ENCODE measurements at regions not wholly inside any gene's neighbourhood (a gene's known extent, or its start where the extent isn't known, plus 50 kb on each side); places are given as distances from the start of the nearest gene placed in this dataset.
A peak's percentile ranks its signal among the peaks of the same experiment; 100 is the strongest.
"Not testable (repeated sequence)": the region's sequence is repeated elsewhere in the genome, so short reads cannot be mapped to it uniquely, and the experiment has no call there.

DNA sequence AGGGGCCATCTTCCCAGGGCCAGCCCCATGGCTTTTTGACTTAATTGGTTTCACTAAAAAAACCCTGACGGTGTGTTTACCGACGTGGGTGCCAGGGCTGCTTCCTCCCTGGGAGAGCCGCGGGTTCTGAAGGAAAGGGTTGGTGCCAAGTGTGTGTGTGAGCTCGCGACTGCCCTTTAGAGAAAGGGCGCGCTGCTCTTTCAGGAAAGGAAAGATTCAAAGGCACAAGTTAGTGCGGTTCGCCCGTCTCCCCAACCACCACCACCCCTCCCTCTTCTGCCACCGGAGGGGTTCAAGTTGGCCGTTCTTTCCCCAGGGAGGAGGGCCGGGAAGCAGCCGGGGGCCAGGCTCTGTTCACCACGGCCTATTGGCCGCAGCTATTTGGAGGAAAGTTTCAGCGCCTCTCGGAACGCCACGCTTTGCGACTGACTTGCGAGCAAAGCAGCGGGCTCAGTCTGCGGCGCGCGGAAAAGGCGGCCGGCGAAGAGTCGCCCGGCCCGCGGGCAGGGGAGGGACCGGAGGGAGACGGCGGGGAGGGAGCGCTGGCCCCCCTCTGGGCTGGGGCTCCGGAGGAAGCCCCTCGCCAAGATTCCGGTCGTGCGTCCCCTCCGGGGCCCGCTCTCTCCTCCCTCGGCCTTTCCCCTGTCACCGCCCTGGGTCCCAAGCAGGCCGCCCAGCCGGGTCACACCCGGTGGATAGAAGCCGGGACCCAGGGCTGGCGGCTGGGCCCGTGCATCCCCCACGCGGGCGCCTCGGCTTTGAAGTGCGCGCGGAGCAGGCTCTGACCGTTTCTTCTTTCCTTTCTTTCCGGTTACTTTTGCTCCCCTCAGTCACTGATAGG is 165.9 kb upstream of the PPP1R3A start:
- DNase-seq (ENCODE audit: low read depth in 4 of 4, low spot score in 3 of 4): peak in 2 of 4 donors; percentile 12 to 44

DNA sequence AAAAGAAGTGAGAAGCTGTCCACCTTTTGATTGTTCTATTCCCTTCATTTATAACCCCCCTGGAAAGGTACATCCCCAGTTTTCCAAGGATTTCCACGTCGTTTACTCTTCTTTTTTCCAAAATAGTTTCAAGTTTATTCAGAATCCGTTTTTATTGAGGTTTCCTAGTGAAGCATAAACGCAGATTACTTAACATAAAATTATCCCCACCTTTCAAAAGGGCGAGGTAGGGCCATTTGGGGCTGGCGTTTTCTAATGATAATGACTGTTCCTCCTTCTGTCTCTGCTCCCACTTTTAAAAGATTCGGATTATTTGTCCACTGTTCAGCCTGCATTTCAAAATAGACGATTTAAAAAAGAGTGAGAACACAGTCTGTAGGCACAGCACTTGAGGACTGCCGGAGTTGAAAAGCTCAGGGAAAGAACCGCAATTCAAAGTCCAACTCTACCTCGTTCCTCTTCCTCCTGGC is 165.2 kb upstream of the PPP1R3A start:
- peak in 1 of 4 donors; percentile 5 for DNase-seq (ENCODE audit: low read depth in 4 of 4, low spot score in 3 of 4)

DNA sequence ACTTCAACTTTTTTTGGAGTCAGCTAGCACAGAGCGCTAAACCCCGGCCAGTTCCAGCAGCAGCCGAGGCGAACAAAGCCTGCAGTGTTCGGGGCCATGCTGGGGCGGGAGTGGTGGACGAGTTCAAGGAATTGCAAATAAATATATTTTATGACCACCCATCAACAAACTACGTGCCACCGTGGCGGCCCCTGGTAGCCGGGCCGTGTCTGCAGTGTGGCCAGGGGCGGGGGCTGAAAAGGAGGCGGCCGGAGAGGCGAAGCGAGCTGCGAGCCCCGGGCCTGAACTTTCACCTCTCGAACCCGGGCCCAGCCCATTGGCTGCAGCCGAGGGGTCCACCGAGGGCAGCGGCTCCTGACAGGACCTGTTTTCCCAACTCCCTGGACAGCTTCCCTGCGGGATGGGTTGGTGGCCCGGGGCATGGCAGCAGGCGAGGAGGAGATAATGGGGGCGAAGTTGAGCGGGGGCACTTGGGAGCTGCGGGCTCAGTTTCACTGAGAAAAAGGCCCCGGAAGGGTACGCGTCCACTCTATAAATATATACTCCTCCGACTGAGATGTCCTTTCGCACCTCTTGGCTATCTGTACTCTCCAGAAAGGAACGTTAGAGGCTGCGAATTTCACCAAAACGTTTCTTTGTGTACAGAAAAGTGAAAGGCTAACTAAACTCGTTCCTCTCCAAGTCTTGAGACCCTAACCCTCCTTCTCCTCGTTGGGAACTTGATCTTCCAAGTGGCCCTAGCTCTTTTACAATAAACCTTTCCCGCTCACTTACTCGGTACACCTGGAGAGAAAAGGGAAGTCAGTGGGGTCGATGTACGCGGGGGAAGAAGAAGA is 164.6 kb upstream of the PPP1R3A start:
- DNase-seq (ENCODE audit: low read depth in 4 of 4, low spot score in 3 of 4): peak in 2 of 4 donors; percentile 1 to 29

DNA sequence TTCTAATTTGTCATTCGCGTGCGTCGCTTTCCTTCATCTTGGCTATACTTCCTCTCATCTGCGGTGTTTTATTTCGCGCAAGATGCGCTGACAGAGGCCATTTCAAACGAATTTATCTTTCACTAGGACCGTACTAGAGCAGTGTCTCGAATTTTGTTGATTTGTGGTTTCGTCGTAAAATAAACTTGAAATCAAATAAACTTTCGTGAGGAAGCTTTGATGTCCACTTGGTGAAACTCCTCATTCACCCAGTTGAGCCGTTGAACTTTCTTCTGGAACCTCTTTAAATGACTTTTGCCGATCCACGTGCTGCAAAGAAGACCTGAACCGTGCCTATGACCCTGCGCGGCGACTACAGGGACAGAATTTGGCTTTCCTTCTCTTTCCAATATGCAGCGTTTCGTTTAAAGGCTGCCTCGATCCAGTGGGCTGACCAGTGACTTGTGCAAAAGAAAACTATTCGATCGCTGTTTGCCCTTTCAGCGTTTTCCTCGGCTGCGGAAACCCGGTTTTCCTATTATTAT is 163.9 kb upstream of the PPP1R3A start:
- DNase-seq (ENCODE audit: low read depth in 4 of 4, low spot score in 3 of 4): peak in 2 of 4 donors; percentile 18 to 39

DNA sequence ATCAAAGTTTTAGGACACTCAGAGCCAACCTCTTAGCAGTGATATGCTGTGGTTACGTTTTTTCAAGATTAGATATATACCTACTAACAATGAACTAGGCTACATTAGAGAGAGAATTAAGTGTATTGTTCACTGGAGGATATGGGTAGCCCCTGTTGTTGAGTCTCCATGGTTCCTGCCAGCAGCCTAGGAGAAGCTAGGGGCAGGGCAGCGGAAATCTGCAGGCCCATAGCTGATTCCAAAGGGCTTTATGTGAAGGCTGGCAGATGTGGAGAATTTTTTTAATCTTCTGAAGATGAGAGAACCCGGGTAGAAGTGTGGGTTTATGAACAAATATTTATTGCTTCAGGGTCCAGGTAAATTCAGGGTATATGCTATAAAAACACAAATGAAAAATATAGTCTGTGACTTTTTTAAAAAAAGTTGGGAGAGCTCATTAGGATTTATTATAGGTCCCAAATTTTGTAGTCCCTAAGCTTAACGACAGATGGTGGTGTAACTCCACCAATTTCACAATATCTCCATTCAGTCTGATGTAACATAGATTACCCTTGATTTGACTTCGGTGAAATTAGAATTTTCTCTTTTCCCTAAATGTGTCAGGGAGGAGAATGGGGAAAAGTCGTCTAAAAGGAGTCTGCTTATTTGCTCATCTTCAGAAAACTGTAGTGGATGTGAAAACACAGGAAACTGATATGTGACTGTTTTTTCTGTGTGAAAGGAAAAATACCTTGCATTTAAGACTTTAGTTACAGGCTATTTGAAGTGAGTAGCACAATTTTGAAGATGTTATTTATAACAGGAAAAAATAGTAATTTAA is 163.0 kb upstream of the PPP1R3A start:
- DNase-seq (ENCODE audit: low read depth in 4 of 4, low spot score in 3 of 4): peak in 3 of 4 donors; percentile 43 to 47 (median 46)

DNA sequence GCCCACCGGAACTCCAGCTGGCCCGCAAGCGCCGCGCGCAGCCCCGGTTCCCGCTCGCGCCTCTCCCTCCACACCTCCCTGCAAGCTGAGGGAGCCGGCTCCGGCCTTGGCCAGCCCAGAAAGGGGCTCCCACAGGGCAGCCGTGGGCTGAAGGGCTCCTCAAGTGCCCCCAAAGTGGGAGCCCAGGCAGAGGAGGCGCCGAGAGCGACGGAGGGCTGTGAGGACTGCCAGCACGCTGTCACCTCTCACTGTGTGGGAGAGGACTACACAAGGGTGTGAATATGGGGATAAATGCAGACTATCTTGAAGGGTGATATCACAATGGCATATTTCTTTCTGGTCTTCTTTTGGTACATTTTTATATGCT is 158.3 kb upstream of the PPP1R3A start:
- DNase-seq (ENCODE audit: low read depth in 4 of 4, low spot score in 3 of 4): not testable (repeated sequence)

DNA sequence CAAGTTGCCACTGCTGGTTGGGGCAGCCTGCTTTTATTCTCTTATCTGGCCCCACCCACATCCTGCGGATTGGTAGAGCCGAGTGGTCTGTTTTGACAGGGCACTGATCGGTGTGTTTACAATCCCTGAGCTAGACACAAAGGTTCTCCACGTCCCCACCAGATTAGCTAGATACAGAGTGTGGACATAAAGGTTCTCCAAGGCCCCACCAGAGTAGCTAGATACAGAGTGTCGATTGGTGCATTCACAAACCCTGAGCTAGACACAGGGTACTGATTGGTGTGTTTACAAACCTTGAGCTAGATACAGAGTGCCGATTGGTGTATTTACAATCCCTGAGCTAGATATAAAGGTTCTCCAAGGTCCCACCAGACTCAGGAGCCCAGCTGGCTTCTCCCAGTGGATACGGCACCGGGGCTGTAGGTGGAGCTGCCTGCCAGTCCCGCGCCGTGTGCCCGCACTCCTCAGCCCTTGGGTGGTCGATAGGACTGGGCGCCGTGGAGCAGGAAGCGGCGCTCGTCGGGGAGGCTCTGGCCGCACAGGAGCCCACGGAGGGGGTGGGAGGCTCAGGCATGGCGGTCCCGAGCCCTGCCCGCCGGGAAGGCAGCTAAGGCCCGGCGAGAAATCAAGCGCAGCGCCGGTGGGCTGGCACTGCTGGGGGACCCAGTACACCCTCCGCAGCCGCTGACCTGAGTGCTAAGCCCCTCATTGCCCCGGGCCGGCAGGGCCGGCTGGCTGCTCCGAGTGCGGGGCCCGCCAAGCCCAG is 157.8 kb upstream of the PPP1R3A start:
- not testable (repeated sequence) for DNase-seq (ENCODE audit: low read depth in 4 of 4, low spot score in 3 of 4)

DNA sequence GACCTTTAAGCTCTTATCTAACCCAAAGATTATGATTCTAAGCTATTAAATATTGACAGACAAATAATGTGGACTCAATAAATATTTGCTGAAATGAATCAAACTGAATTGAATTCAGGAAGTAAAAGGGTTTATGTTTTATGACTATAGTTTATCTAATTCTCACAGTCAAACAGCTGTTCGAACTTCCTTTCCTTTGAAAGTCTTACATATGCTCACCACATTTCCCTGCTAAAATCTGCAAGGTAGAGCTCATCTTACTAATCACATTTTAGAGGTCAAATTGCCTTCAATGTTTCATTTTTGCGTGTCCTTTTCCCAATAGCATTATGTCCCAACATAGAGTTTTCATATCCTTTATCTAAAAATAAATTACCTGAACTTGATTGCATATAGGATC is 154.9 kb upstream of the PPP1R3A start:
- DNase-seq (ENCODE audit: low read depth in 4 of 4, low spot score in 3 of 4): no peak

DNA sequence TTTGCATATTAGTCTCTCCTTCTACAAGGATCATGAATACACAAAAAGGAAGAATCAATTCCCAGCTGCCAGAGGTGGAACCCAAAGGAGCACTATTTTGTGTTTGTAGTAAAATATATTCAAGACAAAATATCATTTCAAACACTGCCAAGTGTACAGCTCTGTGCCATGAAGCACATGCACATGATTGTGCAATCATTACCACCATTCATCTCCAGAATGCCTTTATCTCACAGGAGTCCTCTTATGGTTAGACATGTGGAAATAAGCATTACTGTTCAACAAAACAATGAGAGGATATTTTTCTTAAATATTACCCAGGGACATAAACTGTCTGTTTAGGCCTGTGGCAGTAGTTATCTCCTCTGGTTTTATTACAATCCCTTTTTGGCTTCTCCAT is 151.4 kb upstream of the PPP1R3A start:
- DNase-seq (ENCODE audit: low read depth in 4 of 4, low spot score in 3 of 4): no peak

DNA sequence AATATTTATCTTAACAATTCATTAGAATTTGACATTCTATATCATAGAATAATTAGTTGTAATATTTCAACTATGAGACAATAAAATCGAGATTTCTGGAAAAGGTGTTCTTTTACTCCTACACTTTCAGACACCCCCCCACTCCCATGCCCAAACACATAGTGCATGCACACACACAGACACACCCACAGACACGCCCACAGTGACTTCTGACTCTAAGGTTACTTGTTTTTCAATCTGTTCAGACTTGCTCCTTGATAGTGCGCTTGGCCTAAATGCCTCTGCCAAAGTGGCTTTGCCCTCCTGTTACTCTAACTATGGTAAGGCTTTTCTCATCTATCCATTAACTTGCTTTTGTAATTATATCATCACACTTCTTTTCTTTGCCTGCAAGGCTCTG is 144.0 kb upstream of the PPP1R3A start:
- DNase-seq (ENCODE audit: low read depth in 4 of 4, low spot score in 3 of 4): no peak

DNA sequence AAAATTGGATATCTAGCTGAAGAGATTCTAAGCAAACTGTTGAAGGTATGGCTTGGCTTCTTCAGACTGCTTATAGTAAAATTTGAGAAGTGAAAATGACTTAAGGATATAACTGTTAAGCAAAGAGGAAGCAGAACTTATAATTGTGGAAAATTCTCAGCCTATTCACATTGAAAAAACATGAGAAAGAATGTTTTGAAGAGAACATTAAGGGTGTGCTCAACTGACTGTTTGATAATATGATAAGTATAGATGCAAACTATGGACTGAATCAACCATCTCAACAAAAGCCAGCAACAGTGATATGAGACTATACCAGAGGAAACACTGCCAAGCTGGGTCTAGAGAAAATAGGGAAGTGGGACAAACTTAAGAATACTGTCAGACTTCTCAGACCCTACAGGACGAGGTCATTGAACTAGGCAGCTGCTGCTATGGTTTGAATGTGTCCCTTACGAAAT is 133.1 kb upstream of the PPP1R3A start:
- DNase-seq (ENCODE audit: low read depth in 4 of 4, low spot score in 3 of 4): no peak

DNA sequence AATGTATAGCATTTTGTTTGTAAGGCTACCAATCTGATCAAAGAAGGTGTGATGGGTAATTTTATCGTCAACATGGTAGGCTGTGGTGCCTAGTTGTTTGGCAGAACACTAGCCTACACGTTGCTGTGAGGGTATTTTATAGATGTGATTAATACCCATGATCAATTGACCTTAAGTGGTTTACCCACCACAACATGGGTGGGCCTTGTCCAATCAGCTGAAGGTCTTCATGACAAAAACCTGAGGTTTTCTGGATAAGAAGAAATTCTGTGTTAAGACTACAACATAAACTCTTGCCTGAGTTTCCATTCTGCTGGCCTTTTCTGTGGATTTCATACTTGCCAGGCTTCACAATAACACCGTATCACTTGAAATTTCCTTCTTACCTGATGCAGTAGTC is 131.8 kb upstream of the PPP1R3A start:
- no peak for DNase-seq (ENCODE audit: low read depth in 4 of 4, low spot score in 3 of 4)

DNA sequence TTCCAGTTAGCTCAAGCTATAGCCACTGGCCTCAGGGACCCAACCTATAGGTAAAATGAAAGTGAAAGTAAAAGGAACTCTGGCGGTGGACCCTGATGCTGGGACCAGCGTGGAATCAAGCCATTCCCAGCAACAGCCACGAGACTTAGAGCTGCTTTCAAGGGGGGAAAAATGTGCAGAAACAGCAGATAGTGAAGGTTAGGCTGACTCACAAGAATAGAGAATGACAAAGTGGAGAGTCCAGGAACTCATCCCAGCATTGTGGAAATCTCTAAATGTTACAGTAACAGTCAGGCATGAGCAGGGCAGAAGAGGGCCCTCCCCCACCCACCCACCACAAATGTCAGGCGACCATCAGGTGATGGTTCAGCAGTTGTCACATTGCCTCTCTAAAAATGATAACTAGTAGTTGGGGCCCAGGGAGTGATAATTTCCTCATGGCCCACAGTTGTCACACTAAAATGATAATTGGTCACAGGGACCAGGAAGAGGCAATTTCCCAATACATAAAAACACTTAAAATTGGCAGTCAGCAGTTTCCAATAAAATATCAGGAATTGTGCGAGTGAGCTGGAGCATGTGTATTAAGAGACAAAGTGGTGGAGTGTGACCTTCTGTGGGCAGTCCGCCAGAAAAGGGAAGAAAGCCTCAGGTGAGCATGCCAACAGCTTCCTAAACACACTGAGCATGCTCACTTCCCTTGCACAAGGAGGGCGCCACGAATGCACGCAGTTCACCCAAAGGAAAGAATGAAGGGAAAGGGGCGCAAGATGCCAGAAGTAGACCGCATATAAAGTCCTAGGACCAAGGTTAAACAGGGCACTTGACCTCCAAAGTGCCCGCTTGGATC is 129.8 kb upstream of the PPP1R3A start:
- no peak for DNase-seq (ENCODE audit: low read depth in 4 of 4, low spot score in 3 of 4)

DNA sequence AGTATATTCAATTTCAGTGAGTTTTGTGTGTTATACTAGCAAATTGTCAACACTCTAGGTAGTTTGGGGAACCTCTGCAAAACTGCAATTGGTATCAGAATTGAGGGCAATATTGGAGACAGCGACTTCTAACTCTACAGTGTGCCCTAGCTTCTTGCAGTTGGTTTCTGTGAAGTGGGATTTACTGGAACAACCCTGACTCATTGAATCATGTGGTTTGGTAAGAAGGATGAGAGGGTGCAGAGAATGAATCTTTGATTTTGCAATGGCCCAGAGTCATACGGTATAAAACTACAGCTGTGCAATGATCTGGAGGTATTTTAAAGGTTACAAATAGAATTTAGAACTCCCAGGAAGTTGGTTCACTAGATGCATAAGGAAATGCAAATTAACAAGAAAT is 129.1 kb upstream of the PPP1R3A start:
- no peak for DNase-seq (ENCODE audit: low read depth in 4 of 4, low spot score in 3 of 4)

DNA sequence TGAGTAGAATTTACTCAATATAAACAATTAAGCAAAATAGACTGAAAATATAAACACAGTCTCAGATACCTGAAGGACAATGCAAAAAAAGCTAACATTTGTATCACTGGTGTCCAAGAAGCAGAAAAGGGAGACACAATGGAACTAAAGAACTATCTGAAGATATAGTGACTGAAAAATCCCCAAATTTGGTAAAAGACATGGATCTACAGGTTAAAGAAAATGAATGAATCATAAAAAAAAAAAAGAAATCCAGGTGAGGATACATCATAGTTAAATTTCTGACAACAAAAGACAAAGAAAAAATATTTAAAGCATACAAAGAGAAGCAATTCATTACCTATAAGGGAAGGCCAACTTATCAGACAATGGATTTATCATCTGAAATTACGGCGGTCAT is 114.7 kb upstream of the PPP1R3A start:
- DNase-seq (ENCODE audit: low read depth in 4 of 4, low spot score in 3 of 4): no peak

DNA sequence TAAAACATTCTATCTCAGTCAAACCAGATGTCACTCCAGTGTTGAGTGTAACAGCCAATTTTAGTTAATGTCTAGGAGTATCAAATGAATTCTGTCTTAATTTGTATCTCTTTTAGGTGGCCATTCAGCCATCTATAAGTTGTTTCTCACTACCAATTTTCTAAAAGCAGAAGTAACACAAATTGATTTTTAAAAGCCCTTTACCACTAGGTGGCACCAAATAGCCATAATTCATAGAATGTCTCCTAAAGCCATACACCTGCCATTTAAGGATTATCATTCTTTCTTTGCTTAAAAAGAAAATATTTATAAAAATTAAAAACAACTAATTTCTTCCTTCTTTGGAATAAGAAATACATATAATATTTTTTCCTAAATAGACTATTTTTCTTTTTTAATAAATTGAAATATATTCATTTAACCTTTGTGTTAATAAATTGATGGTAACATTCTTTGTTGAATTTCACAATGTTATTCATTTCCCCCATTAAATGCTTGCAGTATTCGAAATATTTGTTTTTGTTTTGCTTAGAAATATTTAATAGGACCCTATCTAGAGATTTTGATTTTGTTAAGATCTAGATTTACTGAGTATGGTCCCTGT is 107.8 kb upstream of the PPP1R3A start:
- peak; percentile 34 to 44 (median 38) for DNase-seq (ENCODE audit: low read depth in 4 of 4, low spot score in 3 of 4)

DNA sequence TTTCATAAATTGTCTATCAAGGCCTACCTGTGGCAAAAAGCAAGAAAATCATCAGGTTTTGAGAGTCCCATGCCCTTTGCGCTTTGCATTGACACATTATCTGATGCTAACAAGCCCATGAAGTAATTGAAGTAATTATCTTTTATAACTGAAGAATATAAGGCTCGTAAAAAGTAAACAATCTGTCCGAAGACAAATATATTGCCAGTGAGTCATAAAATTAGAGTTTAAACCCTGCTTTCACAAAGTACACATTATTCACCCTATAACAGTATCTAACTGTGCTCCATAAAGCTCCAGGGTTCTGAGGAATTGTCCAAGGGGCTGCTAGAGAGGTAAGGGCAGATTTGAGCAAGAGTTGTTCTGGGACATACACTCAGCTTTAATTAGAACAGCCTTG is 102.3 kb upstream of the PPP1R3A start:
- no peak for DNase-seq (ENCODE audit: low read depth in 4 of 4, low spot score in 3 of 4)

DNA sequence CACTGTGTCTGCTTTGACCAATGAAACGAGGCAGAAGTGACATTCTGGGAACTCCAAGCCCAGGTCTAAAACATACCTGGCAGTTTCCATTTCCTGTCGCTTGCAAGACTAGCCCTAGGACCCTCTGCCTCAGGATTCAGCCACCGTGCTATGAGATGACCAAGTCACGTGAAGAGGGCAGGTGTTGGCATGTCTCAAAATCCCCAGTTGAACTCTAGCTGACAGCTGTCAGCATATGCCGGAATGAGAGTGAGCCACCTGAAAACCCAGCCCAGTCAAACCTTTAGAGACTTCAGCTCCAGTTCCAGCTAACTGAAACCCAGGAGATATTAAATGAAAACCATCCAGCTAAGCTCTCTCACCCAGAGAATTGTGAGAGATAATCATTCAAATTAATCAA is 89.9 kb upstream of the PPP1R3A start:
- no peak for DNase-seq (ENCODE audit: low read depth in 4 of 4, low spot score in 3 of 4)

Data from right renal pelvis (tissue), 4 donors.